ENCODE measurements at regions not wholly inside any gene's neighbourhood (a gene's known extent, or its start where the extent isn't known, plus 50 kb on each side); places are given as distances from the start of the nearest gene placed in this dataset.

GRCh38 chr5:105754056-105754455 lies 1916.7 kb downstream of the EFNA5 start:
- no peak overlapping the region for H3K4ac ChIP-seq (ENCODE audit: low read depth, low read length)
- no peak overlapping the region for H4K8ac ChIP-seq (ENCODE audit: low read depth in 2 of 2, low read length in 2 of 2)
- no peaks in the 10 kb centered on the region for H3K79me1 ChIP-seq (ENCODE audit: low read depth in 1 of 2, low read length in 2 of 2)
- dilution Hi-C loops (cut with HindIII; ENCODE audit: low sequenced_read_pairs, unreplicated experiment), result no loop called here
- ATAC-seq (ENCODE audit: low read depth), result peak; percentile 48; the same call in 1 of the 2 replicates
- no peak overlapping the region for H3K9ac ChIP-seq (ENCODE audit: low read depth, low read length)
- no peak overlapping the region for H4K91ac ChIP-seq (ENCODE audit: insufficient read depth, low read depth, low read length)
- TF ChIP-seq, protein P1, sequence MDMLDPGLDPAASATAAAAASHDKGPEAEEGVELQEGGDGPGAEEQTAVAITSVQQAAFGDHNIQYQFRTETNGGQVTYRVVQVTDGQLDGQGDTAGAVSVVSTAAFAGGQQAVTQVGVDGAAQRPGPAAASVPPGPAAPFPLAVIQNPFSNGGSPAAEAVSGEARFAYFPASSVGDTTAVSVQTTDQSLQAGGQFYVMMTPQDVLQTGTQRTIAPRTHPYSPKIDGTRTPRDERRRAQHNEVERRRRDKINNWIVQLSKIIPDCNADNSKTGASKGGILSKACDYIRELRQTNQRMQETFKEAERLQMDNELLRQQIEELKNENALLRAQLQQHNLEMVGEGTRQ (IDR thresholded peaks at IDR 0.05; ENCODE audit: low read depth, low read length), result no peak
- TF ChIP-seq RCOR1 (IDR thresholded peaks at IDR 0.05; ENCODE audit: insufficient replicate concordance, low read length) (no peak), MXI1 (IDR thresholded peaks at IDR 0.05; ENCODE audit: borderline replicate concordance, low read depth, low read length) (no peak), FOS (IDR thresholded peaks at IDR 0.05; ENCODE audit: low read depth, low read length) (no peak), RAD21 (IDR thresholded peaks at IDR 0.05; ENCODE audit: low read length) (no peak), SMC3 (IDR thresholded peaks at IDR 0.05; ENCODE audit: low read depth, low read length) (no peak), BHLHE40 (IDR thresholded peaks at IDR 0.05; ENCODE audit: low read depth, low read length) (no peak), MAZ (IDR thresholded peaks at IDR 0.05; ENCODE audit: borderline replicate concordance, low read depth, low read length) (no peak), CEBPB (IDR thresholded peaks at IDR 0.05; ENCODE audit: low read depth, low read length) (no peak), POLR2A (IDR thresholded peaks at IDR 0.05; ENCODE audit: low read depth, low read length) (no peak), MAFK (IDR thresholded peaks at IDR 0.05; ENCODE audit: low read depth, low read length) (no peak), RFX5 (IDR thresholded peaks at IDR 0.05; ENCODE audit: low read depth, low read length) (no peak)
- TF ChIP-seq, protein P2, sequence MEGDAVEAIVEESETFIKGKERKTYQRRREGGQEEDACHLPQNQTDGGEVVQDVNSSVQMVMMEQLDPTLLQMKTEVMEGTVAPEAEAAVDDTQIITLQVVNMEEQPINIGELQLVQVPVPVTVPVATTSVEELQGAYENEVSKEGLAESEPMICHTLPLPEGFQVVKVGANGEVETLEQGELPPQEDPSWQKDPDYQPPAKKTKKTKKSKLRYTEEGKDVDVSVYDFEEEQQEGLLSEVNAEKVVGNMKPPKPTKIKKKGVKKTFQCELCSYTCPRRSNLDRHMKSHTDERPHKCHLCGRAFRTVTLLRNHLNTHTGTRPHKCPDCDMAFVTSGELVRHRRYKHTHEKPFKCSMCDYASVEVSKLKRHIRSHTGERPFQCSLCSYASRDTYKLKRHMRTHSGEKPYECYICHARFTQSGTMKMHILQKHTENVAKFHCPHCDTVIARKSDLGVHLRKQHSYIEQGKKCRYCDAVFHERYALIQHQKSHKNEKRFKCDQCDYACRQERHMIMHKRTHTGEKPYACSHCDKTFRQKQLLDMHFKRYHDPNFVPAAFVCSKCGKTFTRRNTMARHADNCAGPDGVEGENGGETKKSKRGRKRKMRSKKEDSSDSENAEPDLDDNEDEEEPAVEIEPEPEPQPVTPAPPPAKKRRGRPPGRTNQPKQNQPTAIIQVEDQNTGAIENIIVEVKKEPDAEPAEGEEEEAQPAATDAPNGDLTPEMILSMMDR (conservative IDR thresholded peaks at IDR 0.05; ENCODE audit: low read depth, low read length), result no peak
- H3K4me3 ChIP-seq (ENCODE audit: insufficient read depth, low read depth, low read length), result no peak overlapping the region
- H2BK120ac ChIP-seq (ENCODE audit: low read depth, low read length), result no peak overlapping the region
- DNase-seq, result peak; percentile 12
- ChIA-PET POLR2A (ENCODE audit: unreplicated experiment) (no interaction called here), CTCF (no interaction called here)
- H2AFZ ChIP-seq (replicated peaks; ENCODE audit: low read length, poor library complexity), result no peak overlapping the region
- H3K27me3 ChIP-seq (ENCODE audit: control insufficient read depth, insufficient read depth, low read length), result no peaks in the 10 kb centered on the region
- no CpG with 5 or more reads among the region's 1 CpG for WGBS, 2 experiments (ENCODE audit: extremely low coverage in 2 of 2, insufficient read length in 1 of 2)
- H3K14ac ChIP-seq (replicated peaks; ENCODE audit: low read depth, low read length), result no peak overlapping the region
- H3K27ac ChIP-seq (ENCODE audit: insufficient read depth, low read length), result no peak overlapping the region
- no peak overlapping the region for H3K4me2 ChIP-seq (ENCODE audit: low read depth, low read length)
- no peak overlapping the region for H2AK9ac ChIP-seq (replicated peaks; ENCODE audit: low read depth, low read length, poor library complexity)
- no peaks in the 10 kb centered on the region; the same call in 1 of the 2 replicates for H3K9me3 ChIP-seq (ENCODE audit: control insufficient read depth, insufficient read depth, low read length)
- no peak overlapping the region for H3K56ac ChIP-seq (ENCODE audit: extremely low read depth, insufficient read depth, low read length)
- no peaks in the 10 kb centered on the region for H4K20me1 ChIP-seq (ENCODE audit: insufficient read depth, low read length)
- no peak overlapping the region for H3K23ac ChIP-seq (ENCODE audit: low read depth, low read length)
- no peak overlapping the region for H2BK20ac ChIP-seq (ENCODE audit: low read depth, low read length)
- H3K4me1 ChIP-seq (ENCODE audit: control insufficient read depth, insufficient read depth, low read length), result no peaks in the 10 kb centered on the region
- H4K5ac ChIP-seq (ENCODE audit: low read depth, low read length), result no peak overlapping the region
- intact Hi-C loops (cut with micrococcal nuclease), result no loop called here
- no peaks in the 10 kb centered on the region for H3K36me3 ChIP-seq (ENCODE audit: control insufficient read depth, insufficient read depth, low read length)
- no peak overlapping the region for H2BK15ac ChIP-seq (ENCODE audit: low read depth, low read length)
- H3K9me1 ChIP-seq (ENCODE audit: insufficient read depth, low read length), result no peaks in the 10 kb centered on the region
- H3K18ac ChIP-seq (ENCODE audit: low read depth, low read length), result no peak overlapping the region
- in situ Hi-C loops (cut with MboI; ENCODE audit: low sequenced_read_pairs), result no loop called here
- BruUV-seq (replicated peaks), result no TSS peak
- H2AK5ac ChIP-seq (ENCODE audit: low read depth, low read length), result no peak overlapping the region
- H2BK5ac ChIP-seq (ENCODE audit: low read depth, low read length, poor library complexity, severe bottlenecking), result no peak overlapping the region

All from IMR-90 (cell line).